ENCODE measurements at regions not wholly inside any gene's neighbourhood (a gene's known extent, or its start where the extent isn't known, plus 50 kb on each side); places are given as distances from the start of the nearest gene placed in this dataset.
"Not testable (repeated sequence)": the region's sequence is repeated elsewhere in the genome, so short reads cannot be mapped to it uniquely, and the experiment has no call there.

DNA sequence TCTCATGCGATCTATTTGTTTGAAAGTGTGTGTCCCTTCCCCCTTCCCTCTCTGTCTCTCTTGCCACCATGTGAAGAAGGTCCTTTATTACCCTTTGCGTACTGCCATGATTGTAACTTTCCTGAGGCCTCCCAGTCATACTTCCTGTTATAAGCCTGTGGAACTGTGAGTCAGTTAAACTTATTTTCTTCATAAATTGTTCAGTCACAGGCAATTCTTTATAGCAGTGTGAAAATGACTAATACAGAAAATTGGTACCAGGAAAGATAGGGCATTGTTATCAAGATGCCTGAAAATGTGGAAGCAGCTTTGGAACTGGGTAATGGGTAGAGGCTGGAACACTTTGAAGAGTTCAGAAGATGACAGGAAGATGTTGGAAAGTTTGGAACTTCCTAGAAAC, 743.7 kb upstream of the NECTIN3 start:
- peaks cover 3% of the 10 kb centered on the region for H3K9me3 Mint-ChIP-seq
- DNase-seq (no peak), ATAC-seq (ENCODE audit: low read depth) (no peak)
- TF ChIP-seq CTCF (IDR thresholded peaks at IDR 0.05): no peak
- intact Hi-C loops (cut with micrococcal nuclease): no loop called here
- H3K36me3 Mint-ChIP-seq (ENCODE audit: low read depth): no peaks in the 10 kb centered on the region
- H3K27ac Mint-ChIP-seq: no peak overlapping the region
- CTCF ChIA-PET: no interaction called here
- H3K4me3 Mint-ChIP-seq: no peak overlapping the region
- POLR2A ChIA-PET: no interaction called here
- no peaks in the 10 kb centered on the region for H3K4me1 Mint-ChIP-seq
- H3K27me3 Mint-ChIP-seq: no peaks in the 10 kb centered on the region

DNA sequence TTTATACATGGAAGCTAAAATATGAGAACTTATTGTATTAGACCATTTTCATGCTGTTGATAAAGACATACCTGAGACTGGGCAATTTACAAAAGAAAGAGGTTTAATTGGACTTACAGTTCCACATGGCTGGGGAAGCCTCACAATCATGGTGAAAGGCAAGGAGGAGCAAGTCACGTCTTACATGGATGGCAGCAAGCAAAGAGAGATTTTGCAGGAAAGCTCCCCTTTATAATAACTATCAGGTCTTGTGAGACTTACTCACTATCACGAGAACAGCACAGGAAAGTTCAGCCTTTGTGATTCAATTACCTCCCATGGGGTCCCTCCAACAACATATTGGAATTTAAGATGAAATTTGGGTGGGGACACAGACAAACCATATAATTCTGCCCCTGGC, 740.1 kb upstream of the NECTIN3 start:
- H3K4me1 Mint-ChIP-seq; POLR2A ChIA-PET; intact Hi-C loops (cut with micrococcal nuclease); CTCF ChIA-PET; H3K27ac Mint-ChIP-seq; DNase-seq; H3K4me3 Mint-ChIP-seq; H3K27me3 Mint-ChIP-seq; H3K36me3 Mint-ChIP-seq (ENCODE audit: low read depth); H3K9me3 Mint-ChIP-seq; ATAC-seq (ENCODE audit: low read depth): not testable (repeated sequence)

DNA sequence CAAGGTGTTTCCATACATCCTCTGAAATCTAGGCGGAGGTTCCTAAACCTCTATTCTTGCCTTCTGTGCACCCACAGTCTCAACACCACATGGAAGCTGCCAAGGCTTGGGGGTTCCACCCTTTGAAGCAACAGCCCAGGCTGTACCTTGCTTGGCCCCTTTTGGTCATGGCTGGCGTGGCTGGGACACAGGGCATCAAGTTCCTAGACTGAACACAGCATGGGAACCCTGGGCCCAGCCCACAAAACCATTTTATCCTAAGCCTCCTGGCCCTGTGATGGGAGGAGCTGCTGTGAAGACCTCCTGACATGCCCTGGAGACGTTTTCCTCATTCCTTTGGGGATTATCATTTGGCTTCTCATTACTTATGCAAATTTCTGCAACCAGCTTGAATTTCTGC, 739.0 kb upstream of the NECTIN3 start:
- H3K27me3 Mint-ChIP-seq: no peaks in the 10 kb centered on the region
- H3K4me1 Mint-ChIP-seq: no peaks in the 10 kb centered on the region
- no peak overlapping the region for H3K27ac Mint-ChIP-seq
- ATAC-seq (ENCODE audit: low read depth) (no peak), DNase-seq (no peak)
- H3K4me3 Mint-ChIP-seq: no peak overlapping the region
- ChIA-PET POLR2A (no interaction called here), CTCF (no interaction called here)
- H3K36me3 Mint-ChIP-seq (ENCODE audit: low read depth): no peaks in the 10 kb centered on the region
- intact Hi-C loops (cut with micrococcal nuclease): no loop called here
- peaks cover 14% of the 10 kb centered on the region for H3K9me3 Mint-ChIP-seq
- no peak for TF ChIP-seq CTCF (IDR thresholded peaks at IDR 0.05)

DNA sequence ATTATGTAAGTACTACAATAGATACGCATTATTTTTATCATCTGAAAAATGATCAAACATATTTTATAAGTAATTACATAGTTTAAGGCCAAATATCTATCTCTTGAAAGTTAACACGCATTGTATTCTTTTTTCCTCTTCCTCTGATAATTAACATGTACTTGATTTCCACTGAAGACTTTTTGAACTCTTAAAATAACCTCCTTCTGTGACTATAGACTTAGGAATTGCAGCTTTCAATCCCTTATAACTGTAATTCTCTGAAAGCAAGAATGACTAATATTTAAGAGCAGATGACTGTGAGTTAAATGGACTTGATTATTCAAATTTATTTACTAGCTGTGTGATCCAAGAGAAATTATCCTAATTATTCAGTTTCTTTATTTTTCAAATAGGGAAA, 730.6 kb upstream of the NECTIN3 start:
- no peaks in the 10 kb centered on the region for H3K36me3 Mint-ChIP-seq (ENCODE audit: low read depth)
- peaks cover 9% of the 10 kb centered on the region for H3K9me3 Mint-ChIP-seq
- ATAC-seq (ENCODE audit: low read depth) (no peak), DNase-seq (no peak)
- no peaks in the 10 kb centered on the region for H3K4me1 Mint-ChIP-seq
- TF ChIP-seq CTCF (IDR thresholded peaks at IDR 0.05): no peak
- intact Hi-C loops (cut with micrococcal nuclease): no loop called here
- ChIA-PET POLR2A (no interaction called here), CTCF (no interaction called here)
- H3K27ac Mint-ChIP-seq: no peak overlapping the region
- H3K4me3 Mint-ChIP-seq: no peak overlapping the region
- no peaks in the 10 kb centered on the region for H3K27me3 Mint-ChIP-seq

DNA sequence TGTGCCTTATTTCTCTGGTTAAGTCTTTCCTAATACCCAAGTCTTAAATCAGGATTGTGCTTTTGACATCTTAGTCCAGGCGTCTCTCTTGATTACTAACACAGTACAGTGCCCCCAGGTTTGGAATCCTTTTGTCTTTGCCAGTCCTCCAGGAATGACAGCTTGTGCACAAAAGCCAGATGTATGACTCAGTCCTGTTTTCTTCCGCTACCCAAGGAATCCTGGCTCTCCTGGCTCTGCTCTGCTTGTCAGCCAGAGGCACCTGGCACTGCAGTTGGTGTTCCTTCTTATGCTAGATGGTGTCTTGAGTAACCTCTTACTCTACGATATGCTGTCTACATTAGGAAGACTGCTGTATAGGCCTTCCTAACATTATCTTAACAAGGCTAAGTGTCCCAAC, 728.2 kb upstream of the NECTIN3 start:
- no peak for DNase-seq
- Mint-ChIP-seq H3K27ac (no peak overlapping the region), H3K4me1 (no peaks in the 10 kb centered on the region), H3K9me3 (no peaks in the 10 kb centered on the region), H3K36me3 (ENCODE audit: low read depth) (no peaks in the 10 kb centered on the region), H3K4me3 (no peak overlapping the region), H3K27me3 (no peaks in the 10 kb centered on the region)
- CTCF ChIA-PET: no interaction called here
- no peak for TF ChIP-seq CTCF (IDR thresholded peaks at IDR 0.05)
- intact Hi-C loops (cut with micrococcal nuclease): no loop called here
- no peak for ATAC-seq (ENCODE audit: low read depth)
- POLR2A ChIA-PET: no interaction called here

DNA sequence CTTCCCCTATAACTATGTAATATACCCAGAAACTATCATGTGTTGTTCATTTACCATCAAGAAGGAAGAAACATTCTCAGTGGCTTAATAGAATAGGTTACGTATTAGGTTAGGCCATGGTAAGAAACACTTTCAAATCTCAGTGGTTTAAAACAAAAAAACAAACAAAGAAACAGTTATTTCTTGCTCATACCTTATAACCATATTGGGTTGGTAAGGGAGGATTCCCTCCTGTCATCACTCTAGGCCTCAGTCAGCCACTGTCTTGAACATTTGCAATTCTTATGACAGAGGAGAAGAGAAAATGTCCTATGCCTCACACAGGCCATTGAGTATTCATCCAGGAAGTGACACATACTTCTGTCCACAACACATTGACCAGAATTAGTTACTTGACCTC, 727.7 kb upstream of the NECTIN3 start:
- no peaks in the 10 kb centered on the region for H3K9me3 Mint-ChIP-seq
- ChIA-PET CTCF (no interaction called here), POLR2A (no interaction called here)
- no peaks in the 10 kb centered on the region for H3K4me1 Mint-ChIP-seq
- ATAC-seq (ENCODE audit: low read depth): no peak
- no peak overlapping the region for H3K4me3 Mint-ChIP-seq
- intact Hi-C loops (cut with micrococcal nuclease): no loop called here
- H3K27me3 Mint-ChIP-seq: no peaks in the 10 kb centered on the region
- H3K36me3 Mint-ChIP-seq (ENCODE audit: low read depth): no peaks in the 10 kb centered on the region
- H3K27ac Mint-ChIP-seq: no peak overlapping the region
- TF ChIP-seq CTCF (IDR thresholded peaks at IDR 0.05): no peak
- DNase-seq: no peak

All from activated B cell treated with CpG ODN at 0.5 μM for 24 hours (primary cell).